Glomerular visceral epithelial cell (primary cell): ENCODE measurements at regions not wholly inside any gene's neighbourhood (a gene's known extent, or its start where the extent isn't known, plus 50 kb on each side); places are given as distances from the start of the nearest gene placed in this dataset.

Experiments used
- DNase-seq: peaks from one replicate; pipeline ENCODE4 v3.0.0-alpha.2; 2016; ENCODE audit errors: extremely low spot score

GRCh38 chr11:2083411-2083810 is 55.8 kb downstream of the IGF2 start:
- no peak for DNase-seq

- DNase-seq = peak; percentile 57
Measured at GRCh38 chr11:2077061-2077802, 62.0 kb downstream of the IGF2 start.

GRCh38 chr11:2076441-2076840 is 62.7 kb downstream of the IGF2 start:
- no peak for DNase-seq

- DNase-seq = no peak
Measured at GRCh38 chr11:2074266-2074825, 64.8 kb downstream of the IGF2 start.

GRCh38 chr11:2072551-2073261 is 66.5 kb downstream of the IGF2 start:
- DNase-seq = no peak

GRCh38 chr11:2071748-2072385 is 67.3 kb downstream of the IGF2 start:
- no peak for DNase-seq
